HG03064 (cell line): ENCODE measurements at regions not wholly inside any gene's neighbourhood (a gene's known extent, or its start where the extent isn't known, plus 50 kb on each side); places are given as distances from the start of the nearest gene placed in this dataset.
"Not testable (repeated sequence)": the region's sequence is repeated elsewhere in the genome, so short reads cannot be mapped to it uniquely, and the experiment has no call there.

ENCODE experiments used
- ATAC-seq: cut with Tn5 transposase; IDR thresholded peaks from one replicate; pipeline ENCODE4 v1.9.1; 2021; ENCODE audit warnings: low read depth; ENCODE audit not compliant: unreplicated experiment

- ATAC-seq = no peak
Observed at GRCh38 chr6:19362396-19362795, 474.8 kb upstream of the ID4 start.

- no peak for ATAC-seq
Observed at GRCh38 chr6:19368511-19368910, 468.7 kb upstream of the ID4 start.

GRCh38 chr6:19369785-19370184 lies 467.4 kb upstream of the ID4 start:
- ATAC-seq = no peak

- no peak for ATAC-seq
Observed at GRCh38 chr6:19370831-19371230, 466.3 kb upstream of the ID4 start.

GRCh38 chr6:19375613-19376012 lies 461.6 kb upstream of the ID4 start:
- no peak for ATAC-seq

GRCh38 chr6:19377722-19378121 lies 459.4 kb upstream of the ID4 start:
- no peak for ATAC-seq

- ATAC-seq = no peak
Observed at GRCh38 chr6:19380293-19380692, 456.9 kb upstream of the ID4 start.

- no peak for ATAC-seq
Observed at GRCh38 chr6:19382676-19383075, 454.5 kb upstream of the ID4 start.

GRCh38 chr6:19391926-19392325 lies 445.2 kb upstream of the ID4 start:
- no peak for ATAC-seq

GRCh38 chr6:19394051-19394450 lies 443.1 kb upstream of the ID4 start:
- no peak for ATAC-seq

- ATAC-seq = no peak
Observed at GRCh38 chr6:19394687-19395086, 442.5 kb upstream of the ID4 start.

GRCh38 chr6:19395316-19395715 lies 441.9 kb upstream of the ID4 start:
- ATAC-seq = no peak

GRCh38 chr6:19399406-19399805 lies 437.8 kb upstream of the ID4 start:
- ATAC-seq = no peak

GRCh38 chr6:19404884-19405283 lies 432.3 kb upstream of the ID4 start:
- not testable (repeated sequence) for ATAC-seq

GRCh38 chr6:19408331-19408730 lies 428.8 kb upstream of the ID4 start:
- ATAC-seq = no peak

- no peak for ATAC-seq
Observed at GRCh38 chr6:19410481-19410880, 426.7 kb upstream of the ID4 start.

GRCh38 chr6:19413323-19413722 lies 423.8 kb upstream of the ID4 start:
- ATAC-seq = no peak

GRCh38 chr6:19415605-19416326 lies 421.4 kb upstream of the ID4 start:
- ATAC-seq = no peak

- ATAC-seq = no peak
Observed at GRCh38 chr6:19416811-19417210, 420.4 kb upstream of the ID4 start.

- ATAC-seq = no peak
Observed at GRCh38 chr6:19417713-19418112, 419.5 kb upstream of the ID4 start.

GRCh38 chr6:19424853-19425252 lies 412.3 kb upstream of the ID4 start:
- ATAC-seq = no peak

GRCh38 chr6:19427548-19427947 lies 409.6 kb upstream of the ID4 start:
- no peak for ATAC-seq

GRCh38 chr6:19432966-19433498 lies 404.1 kb upstream of the ID4 start:
- no peak for ATAC-seq
